ENCODE measurements at regions not wholly inside any gene's neighbourhood (a gene's known extent, or its start where the extent isn't known, plus 50 kb on each side); places are given as distances from the start of the nearest gene placed in this dataset.
"Not testable (repeated sequence)": the region's sequence is repeated elsewhere in the genome, so short reads cannot be mapped to it uniquely, and the experiment has no call there.

DNA sequence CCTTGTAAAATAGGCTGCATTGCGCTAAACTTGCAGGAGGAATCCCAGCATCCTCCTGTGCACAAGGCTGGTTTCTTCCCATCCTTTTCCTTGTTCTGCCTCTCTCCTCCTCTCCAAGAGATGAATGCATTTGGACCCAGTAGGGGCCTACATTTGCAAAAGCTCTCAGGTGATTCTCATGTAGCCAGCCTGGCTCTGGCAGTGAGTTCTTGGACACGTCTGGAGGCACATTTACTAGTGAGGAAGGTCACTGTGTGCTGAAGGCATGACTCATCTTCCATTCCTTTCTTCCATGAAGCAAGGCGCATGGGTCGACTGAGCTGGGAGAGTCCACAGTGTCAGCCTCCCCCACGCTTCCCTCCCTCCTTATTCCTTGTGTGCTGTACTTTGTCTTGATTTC is 73.8 kb upstream of the KRTAP5-11 start:
- not testable (repeated sequence) for TF ChIP-seq POLR2A (IDR thresholded peaks at IDR 0.05)
- TF ChIP-seq, protein P1, sequence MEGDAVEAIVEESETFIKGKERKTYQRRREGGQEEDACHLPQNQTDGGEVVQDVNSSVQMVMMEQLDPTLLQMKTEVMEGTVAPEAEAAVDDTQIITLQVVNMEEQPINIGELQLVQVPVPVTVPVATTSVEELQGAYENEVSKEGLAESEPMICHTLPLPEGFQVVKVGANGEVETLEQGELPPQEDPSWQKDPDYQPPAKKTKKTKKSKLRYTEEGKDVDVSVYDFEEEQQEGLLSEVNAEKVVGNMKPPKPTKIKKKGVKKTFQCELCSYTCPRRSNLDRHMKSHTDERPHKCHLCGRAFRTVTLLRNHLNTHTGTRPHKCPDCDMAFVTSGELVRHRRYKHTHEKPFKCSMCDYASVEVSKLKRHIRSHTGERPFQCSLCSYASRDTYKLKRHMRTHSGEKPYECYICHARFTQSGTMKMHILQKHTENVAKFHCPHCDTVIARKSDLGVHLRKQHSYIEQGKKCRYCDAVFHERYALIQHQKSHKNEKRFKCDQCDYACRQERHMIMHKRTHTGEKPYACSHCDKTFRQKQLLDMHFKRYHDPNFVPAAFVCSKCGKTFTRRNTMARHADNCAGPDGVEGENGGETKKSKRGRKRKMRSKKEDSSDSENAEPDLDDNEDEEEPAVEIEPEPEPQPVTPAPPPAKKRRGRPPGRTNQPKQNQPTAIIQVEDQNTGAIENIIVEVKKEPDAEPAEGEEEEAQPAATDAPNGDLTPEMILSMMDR (IDR thresholded peaks at IDR 0.05) = not testable (repeated sequence)
